Ishikawa (cell line): ENCODE measurements at regions not wholly inside any gene's neighbourhood (a gene's known extent, or its start where the extent isn't known, plus 50 kb on each side); places are given as distances from the start of the nearest gene placed in this dataset.

Experiments
- YY1 ChIP-seq: IDR thresholded peaks from 2 replicates; pipeline ENCODE4 v1.6.1; 2012; ENCODE audit warnings: low read depth
- TF ChIP-seq, protein P1 (sequence below): IDR thresholded peaks from 2 replicates; pipeline ENCODE4 v1.6.1; 2012

DNA sequence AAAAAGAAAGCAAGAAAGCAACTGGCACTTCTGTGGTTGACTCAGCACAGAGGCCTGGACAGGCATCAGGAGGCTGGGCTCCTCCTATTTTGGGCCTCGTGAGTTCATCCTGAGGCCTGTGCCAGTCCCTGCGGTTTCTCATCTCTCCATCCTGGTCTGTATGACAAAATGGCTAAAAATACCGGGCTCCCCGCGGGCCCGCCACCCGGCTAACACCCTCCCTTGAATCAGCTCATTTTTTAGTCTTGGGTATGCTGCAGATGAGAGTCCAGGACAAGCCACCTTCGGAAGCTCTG, 62.3 kb upstream of the YWHAQ start:
- TF ChIP-seq YY1: no peak
- TF ChIP-seq, protein P1, sequence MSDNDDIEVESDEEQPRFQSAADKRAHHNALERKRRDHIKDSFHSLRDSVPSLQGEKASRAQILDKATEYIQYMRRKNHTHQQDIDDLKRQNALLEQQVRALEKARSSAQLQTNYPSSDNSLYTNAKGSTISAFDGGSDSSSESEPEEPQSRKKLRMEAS: no peak
